NCI-H345 (cell line): ENCODE measurements at regions not wholly inside any gene's neighbourhood (a gene's known extent, or its start where the extent isn't known, plus 50 kb on each side); places are given as distances from the start of the nearest gene placed in this dataset.
A peak's percentile ranks its signal among the peaks of the same experiment; 100 is the strongest.

Experiments
- DNase-seq: peaks from one replicate; lab custom pipeline; 2025; lab: John Stamatoyannopoulos, UW

DNA sequence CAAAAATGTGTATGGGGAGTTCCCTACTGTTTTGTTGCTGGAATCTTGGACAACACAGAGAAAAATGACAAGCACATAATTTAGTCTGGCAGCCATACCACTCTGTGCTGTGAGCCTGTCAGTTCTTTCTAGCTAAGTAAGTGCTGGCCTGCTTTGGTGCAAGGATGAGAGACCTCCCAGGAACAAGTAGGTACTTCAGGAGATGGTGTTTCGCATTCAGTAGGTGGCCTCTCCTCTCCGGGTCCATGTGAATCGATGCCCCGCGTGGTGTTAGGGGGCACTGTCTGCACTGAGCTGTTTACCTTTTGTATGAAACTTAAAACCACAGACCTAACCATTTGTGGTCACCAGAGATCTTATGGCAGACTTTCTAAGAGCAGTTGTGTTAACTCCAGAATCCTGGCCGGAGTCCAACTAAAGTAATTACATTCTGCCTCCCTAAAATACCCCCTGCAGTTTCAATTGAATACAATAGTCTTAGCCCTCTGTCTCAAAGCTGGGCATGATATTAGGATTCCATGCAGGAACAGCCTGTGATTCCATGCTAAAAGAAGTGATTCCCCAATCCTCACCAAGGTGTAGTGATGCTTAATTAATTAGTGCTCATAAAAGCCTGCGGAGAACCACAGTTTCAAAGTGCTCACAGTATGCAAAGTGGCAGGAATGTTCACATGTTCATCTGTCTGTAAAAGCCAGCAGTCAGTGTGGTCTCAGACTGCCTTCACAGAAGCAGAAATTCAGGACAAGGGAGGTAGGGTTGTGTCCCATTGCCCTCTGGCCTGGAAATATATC lies 64.2 kb downstream of the LLPH start:
- peak; percentile 34 for DNase-seq

DNA sequence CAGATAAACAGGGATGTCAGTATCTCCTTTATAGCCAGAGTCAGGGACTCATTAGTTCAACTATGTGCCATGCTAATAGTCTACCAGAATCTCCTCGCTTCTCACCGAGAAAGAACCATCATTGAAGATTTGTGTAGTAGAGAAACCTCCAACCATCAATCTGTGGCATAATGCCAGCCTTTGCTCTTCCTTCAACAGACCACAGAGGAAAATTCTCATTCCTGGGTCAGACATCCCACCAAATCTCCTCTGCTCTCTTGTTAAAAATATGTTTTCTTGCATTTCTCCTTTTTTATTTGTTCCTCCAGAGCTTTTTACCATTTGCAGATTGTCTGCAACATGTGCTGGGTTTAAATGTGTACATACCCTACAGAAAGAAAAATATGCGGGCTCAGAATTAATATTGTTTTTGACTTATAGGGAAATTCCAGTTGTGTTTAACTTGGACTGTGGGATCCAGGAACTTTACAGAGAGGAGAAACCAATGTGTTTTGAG lies 64.9 kb downstream of the LLPH start:
- no peak for DNase-seq

DNA sequence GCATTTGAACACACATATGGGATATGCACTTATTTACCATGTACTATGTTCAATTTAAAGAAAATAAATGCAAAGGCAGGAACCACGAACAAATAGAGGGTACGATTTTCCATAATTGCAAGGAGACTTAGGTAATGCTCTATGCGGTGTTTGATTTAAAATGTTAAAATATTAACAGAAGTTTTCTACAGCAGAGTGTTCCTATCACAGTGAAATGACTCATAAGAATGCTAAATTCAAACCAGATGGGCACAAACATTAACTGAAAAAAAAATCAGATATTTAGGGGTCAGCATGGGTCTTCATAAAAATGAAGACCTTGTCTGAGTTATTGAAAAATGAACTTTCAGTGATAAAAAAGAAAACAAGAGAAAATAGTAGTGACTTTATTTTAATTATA lies 65.4 kb downstream of the LLPH start:
- no peak for DNase-seq

DNA sequence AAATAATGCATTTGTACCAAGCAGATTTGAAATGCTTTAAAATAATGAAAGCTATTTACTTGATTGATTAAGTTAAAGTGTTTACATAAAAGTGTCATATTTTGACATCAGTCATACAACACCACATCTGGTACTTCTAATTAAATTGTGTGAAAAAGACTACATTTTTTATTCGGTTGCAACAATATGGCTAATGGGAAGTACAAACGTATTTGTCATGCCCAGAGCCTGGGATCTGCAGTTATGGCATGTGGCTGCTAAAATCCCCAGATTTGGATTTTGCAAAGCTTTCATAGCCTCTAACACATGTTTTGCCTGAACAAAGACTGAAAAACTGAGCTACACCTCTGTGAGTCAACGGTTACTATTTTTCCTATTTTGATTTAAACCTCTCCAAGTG lies 66.6 kb downstream of the LLPH start:
- no peak for DNase-seq

DNA sequence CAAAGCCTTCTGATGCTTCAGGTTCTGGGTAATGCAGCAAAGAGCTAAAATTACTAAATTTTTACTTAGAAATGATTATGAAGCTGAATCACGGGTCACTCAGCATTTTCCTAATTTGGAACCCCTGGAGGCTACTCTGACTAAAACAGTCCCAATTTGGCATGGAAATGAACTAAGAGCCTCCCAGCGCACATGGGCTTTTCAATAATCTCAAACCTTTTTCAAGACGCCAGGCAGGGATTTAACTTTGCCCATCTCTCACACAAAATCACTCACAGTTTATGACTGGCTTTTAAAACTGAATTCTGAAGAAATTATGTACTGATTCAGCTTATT lies 68.3 kb downstream of the LLPH start:
- DNase-seq, result no peak

DNA sequence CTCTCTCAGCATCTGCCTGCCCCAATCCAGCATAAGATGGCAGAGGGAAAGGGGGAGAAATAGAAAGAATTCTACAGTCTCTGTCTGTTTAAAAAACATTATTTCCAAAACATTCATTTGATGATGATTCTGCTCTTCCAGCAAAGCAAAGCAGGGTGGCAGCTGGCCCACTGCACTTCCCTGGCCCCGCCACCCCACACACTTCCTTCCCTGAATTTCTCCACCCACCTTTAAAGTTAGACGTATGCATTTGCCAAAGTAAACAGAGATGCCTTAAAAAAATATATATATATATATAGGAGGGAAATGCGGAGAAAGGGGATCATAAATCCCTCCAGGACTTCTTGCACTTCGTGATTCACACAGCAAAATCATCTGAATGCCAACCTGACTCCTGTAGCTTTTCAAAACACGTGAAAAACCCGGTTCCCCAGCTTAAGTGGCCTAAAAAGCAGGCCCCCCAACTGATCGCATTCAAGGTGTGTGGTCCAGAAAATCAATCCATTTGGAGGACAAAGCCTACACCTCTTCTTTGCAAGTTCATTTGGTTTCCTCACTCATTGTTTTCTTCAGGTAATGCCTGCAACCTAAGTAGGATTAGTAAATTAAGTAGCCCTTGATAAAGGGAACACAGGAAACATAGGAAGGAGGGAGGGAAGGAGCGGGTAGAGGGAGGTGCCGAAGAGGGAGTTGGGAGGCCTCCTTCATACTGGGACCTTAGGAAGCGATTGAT lies 68.8 kb downstream of the LLPH start:
- no peak for DNase-seq

DNA sequence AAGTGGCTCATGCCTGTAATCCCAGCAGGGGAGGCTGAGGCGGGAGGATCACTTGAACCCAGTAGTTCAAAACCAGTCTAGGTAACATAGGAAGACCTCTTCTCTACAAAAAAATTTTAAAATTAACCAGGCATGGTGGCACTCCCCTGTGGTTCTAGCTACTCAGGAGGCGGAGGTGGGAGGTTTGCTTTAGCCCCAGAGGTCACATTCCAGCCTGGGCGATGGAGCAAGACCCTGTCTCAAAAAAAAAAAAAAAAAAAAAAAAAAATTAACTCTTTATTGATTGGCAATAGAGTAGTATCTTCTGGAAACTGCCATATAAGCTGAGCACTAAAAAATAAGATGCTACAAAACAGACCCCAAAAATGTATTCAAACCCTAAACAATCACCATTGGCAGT lies 69.5 kb downstream of the LLPH start:
- no peak for DNase-seq

DNA sequence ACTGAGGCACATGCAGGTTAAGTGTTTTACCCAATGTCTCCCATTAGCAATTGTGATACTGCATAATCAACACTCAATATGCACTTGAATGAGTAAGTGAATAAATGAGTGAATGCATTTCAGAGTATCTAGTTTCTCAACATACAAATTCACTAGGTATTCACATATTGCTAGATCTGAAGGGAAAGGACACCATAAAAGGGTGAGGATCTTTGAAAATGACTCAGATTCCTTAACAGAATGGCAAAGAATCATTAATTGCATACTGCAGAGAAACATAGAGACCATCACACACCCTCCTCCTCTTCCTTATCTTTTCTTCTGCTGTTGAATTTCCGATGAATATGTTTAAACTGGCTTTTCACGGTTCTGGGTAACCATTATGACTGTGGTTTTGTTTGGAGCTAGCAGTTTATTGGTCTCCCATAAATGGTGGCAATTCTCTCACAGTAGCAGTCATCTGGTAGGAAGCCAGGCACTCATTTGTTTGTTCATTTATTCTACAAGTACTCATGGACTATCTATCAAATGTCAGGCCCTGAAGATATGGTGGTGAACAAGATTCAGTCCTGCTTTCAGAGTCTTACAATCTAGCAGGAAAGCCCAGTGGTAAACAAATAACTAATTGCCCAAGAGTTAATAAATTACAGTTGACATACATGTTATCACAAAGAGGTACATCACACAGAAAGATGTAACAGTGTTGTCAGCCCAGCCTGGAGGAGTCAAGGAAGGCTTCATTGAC lies 70.2 kb downstream of the LLPH start:
- DNase-seq, result no peak

DNA sequence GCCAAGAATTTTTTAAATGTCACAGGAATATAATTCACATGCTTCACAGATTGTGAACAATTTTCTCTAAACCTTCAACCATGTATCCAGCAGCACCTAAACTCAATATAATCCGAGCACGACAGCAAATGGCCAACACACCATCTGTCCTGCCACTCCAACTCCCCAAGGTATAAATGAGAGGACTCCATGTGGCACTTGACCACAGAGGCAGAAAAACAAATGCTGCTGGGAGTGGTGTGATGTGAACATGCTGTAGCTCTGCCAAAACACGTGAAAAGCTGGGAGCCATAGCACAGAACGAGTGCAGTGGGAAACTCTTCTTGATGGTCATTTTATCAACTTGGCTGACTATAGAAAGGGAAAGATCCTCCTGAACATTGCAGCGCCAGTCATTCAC lies 70.9 kb downstream of the LLPH start:
- no peak for DNase-seq

DNA sequence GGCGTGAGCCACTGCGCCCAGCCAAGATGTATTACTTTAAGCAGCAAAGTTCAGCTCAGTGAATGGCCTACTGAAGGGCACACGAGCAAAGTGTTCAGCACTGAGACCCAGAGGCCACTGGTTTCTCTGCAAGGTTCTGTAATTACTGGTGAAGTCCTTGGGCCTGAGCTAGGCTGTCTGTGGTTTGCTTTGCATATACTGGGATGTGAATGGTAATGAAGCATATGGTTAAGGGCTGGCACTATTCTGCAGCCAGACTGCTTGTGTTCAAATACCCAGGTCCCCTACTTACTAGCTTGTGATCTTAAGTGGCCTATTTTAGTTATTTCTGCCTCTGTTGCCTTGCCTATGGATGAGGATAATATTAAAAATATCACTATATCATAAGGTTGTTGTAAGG lies 72.0 kb downstream of the LLPH start:
- no peak for DNase-seq

DNA sequence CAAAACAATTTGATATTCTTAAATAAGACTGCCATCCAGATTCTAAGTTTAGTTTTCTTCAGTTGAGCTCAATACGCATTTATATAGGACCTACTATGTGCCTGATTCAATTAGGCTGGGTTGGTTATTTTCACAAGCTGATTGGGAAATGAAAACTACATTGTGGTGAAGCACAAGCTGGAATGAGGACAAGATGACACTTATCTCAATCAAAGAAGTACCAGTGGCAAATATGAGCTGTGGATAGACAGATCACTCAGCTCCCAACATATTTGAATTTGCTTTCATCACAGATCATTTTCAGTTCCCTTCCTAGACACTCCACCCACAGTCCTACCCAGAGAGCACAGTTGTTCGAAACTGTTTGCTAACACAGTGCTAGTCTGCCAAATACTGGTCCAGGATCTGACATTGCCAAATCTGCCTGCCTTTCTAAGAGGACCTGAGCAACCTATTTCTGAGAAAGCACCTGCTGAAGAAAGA lies 74.7 kb downstream of the LLPH start:
- no peak for DNase-seq

DNA sequence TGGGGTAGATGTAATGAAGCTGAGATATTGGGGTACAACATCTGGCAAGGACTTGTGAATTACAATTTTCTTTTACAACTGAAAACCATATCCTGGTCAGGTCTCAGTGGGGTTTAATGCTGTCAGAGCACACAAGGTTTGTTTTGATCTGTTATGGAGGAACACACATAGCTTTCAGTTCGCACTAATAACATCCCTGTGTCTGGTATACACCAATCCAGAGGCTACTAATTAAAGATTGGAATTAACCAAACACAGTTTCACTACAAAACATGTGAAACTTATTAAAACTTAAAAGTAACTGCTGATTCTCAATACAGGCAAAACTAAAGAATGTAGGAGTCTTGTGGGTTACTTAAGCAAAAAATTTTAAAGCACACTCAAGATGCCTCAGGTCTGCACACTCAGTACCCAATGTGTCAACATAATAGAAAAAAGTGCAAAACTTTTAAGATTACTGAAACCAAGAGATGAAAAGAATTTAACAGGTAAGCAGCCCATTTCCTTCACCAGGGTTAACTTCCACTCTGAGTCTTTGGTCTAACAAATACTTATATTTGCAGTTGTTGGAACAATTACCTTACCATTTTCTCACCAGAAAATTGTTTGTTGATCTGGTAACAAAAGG lies 77.4 kb downstream of the LLPH start:
- no peak for DNase-seq

DNA sequence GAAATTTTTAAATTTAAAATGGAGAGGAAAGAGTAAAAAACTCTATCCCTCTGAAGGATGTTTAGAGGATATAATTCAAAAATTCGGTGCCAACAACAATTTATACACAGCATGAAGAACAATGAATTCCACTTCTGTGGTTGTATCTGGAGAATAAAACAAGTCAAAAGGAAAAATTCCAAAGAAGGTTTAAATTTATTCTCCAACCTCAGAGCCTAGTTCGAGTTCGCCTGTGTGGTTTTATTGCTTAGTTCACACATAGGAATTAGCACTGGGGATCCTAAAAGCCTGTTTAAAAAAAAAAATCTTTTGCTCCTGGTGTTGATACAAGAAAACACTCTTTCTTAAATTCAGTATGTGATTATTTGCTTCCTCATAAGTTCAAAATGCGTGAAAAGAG lies 79.2 kb downstream of the LLPH start:
- DNase-seq, result no peak

DNA sequence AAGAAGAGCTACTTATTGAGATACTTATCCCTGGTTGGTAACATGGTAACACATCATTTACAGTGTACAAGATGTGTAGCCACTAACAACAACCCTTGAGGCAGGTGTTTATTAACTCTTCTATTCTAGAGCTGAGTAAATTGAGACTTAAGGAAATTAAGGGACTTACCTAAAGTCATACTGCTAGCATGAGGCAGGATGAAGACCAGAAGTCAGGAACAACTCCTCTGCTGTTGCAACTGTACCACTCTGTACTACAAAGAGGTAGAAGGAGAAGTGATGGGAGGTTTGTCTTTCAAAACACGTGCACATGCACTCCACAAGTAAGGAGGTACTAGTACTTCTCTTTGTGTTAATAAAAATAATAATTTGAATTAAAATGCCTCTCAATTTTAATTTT lies 79.9 kb downstream of the LLPH start:
- DNase-seq, result no peak

DNA sequence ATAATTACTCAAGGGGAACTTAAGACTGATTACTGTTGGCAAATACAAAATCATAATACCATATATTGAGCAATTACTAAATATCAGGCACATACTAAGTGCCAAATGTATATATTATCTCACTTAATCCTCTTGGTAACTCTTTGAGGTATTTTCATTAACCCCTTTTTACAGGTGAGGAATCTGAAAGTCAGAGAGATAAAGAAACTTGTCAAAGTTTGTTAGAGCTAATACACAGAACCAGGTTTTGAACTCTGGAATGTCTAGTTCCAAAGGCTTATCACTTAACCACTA lies 80.3 kb downstream of the LLPH start:
- no peak for DNase-seq

DNA sequence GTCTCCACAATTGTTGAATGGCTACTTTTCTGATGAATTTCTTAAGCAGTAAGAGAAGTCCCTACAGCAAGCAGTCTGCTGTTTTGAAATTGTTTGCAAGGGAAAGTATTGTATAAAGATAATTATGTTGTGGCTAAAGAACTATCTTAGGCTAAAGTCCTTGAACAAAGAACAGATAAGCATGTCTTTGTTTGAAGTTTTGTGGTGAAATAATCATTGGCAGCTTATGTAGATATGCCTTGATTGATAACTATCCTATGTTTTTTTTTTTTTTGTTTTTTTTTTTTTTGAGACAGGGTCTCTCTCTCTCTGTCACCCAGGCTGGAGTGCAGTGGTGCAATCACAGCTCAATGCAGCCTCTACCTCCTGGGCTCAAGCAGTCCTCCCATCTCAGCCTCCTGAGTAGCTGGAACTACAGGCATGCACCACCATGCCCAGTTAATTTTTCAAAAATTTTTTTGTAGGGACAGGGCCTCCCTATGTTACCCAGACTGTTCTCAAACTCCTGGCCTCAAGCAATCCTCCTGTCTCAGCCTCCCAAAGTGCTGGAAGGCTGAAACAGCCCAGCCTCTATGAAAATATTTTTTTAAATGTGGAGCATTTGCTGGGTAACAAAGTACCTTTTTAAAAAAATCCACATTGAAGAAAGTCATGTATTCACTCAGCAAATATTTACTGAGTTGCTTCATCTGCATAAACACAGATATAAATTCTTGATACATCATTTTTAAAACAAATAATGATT lies 80.8 kb downstream of the LLPH start:
- no peak for DNase-seq

DNA sequence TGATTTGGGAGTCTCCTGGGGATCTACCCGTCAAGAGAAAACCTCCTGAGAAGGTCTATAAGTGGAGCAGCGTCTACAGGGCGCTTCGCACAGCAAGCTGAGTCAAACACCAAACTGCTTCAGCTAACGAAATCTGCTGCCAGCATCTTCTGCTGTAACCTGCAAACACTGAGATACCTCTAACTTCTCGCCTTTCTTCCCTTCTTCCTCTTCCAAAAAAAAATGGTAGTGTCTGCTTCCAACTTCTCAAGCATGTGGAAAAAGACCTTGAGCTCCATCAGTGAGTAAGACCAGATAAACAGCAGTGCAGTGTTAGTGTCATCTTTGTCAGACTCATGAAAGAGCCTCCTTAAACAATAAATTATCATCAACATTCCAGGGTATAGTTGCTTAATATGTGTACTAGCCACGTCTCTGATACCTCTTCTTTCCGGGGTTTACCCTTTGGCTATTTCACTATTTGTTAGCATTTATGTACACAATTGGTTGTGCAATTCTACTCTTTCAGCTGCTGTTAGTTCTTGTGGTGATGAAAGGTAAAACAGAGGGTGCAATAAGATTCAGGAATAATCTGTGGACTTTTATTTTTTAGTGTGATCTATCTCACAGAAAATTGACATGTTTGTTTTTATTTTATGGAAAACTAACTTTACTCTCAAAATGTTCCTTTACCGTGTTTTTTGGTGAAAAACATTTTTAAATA lies 81.6 kb downstream of the LLPH start:
- DNase-seq, result no peak

DNA sequence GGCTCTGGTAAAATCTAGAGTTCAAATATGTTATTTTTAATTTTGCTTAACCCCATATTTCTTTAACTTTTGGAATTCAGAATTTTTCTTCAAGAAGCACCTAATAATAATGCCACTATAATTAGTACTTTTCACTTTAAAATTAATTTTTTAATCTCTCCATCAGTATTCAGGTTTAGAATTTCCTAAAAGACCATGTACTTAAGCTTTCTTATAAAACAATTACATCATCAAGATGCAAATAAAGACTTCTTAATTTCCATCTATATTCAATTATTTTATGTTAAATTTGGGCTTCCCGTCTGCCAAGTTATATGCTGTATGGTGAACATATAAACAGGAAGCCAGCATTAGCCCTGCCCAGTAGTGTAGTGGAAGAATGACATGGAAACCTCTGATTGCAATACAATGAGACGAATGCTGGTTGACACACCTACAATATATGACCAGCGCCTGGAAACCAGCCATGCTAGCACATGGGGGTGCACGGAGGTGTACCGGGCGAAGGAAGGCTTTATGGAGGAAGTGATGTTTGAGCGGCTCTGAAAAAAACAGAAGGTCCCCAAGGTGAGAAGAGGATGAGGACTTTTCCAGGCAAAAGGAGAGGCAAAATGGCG lies 82.2 kb downstream of the LLPH start:
- DNase-seq, result no peak

DNA sequence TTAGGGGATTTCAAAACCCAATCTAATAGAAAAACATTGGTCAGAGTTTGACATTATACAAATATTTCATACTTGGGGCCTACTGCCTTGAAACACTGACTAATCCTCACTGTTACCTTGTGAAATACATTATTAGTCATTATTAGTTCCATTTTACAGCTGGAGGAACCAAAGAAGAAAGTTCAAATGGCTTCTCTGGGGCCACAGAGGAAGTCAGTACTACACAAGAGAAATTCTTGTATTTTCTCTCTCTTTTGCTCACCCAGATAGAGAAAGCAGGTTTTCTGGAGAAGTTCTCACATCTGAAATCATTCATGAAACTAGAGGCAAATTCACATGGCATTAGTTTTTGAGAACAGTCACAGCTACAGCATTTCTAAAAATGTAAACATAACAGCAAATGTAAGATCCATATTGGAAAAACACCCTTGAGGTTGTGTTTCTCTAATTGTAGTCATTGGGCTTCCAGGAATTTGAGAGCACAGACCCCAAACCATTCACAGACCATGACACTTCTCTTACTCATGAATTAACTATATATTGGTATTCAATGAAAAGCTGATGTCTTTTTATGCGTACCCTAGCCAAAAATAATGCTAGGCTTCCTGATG lies 83.0 kb downstream of the LLPH start:
- no peak for DNase-seq

DNA sequence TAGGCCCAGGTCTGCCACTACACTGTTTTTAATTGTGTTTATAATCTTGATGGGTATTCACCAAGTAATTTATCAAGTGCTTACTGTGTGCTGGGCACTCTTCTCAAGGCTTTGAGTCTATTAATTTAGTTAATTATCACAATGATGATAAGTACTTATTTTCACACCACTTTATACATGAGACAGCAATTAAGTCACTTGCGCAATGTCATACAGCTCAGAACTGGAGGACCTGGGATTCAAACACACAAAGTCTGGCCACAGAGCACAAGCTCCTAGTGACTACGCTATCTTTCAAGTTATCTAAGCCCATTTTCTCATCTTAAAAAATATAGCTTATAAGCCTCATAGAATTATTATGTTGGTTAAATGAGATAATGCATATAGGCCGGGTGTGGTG lies 85.0 kb downstream of the LLPH start:
- DNase-seq, result no peak
